IPS-15b (cell line): ENCODE measurements at regions not wholly inside any gene's neighbourhood (a gene's known extent, or its start where the extent isn't known, plus 50 kb on each side); places are given as distances from the start of the nearest gene placed in this dataset.
A peak's percentile ranks its signal among the peaks of the same experiment; 100 is the strongest.
"Not testable (repeated sequence)": the region's sequence is repeated elsewhere in the genome, so short reads cannot be mapped to it uniquely, and the experiment has no call there.

Source experiments
- H3K27me3 ChIP-seq: one replicate; pipeline ENCODE4 v1.6.1; 2013; ENCODE audit warnings: low read length; ENCODE audit not compliant: control insufficient read depth, insufficient read depth
- H3K36me3 ChIP-seq: one replicate; pipeline ENCODE4 v1.6.1; 2013; ENCODE audit warnings: low read length; ENCODE audit not compliant: control insufficient read depth, insufficient read depth
- H3K4me1 ChIP-seq: one replicate; pipeline ENCODE4 v1.6.1; 2013; ENCODE audit warnings: mild to moderate bottlenecking, low read length; ENCODE audit not compliant: control insufficient read depth, insufficient read depth
- H3K4me3 ChIP-seq: one replicate; pipeline ENCODE4 v1.5.1; 2013; ENCODE audit warnings: low read depth, low read length
- H3K9ac ChIP-seq: one replicate; pipeline ENCODE4 v1.6.1; 2013; ENCODE audit warnings: low read depth, mild to moderate bottlenecking, low read length
- H3K9me3 ChIP-seq: one replicate; pipeline ENCODE4 v1.6.1; 2013; ENCODE audit warnings: mild to moderate bottlenecking, low read length; ENCODE audit not compliant: control insufficient read depth, insufficient read depth

DNA sequence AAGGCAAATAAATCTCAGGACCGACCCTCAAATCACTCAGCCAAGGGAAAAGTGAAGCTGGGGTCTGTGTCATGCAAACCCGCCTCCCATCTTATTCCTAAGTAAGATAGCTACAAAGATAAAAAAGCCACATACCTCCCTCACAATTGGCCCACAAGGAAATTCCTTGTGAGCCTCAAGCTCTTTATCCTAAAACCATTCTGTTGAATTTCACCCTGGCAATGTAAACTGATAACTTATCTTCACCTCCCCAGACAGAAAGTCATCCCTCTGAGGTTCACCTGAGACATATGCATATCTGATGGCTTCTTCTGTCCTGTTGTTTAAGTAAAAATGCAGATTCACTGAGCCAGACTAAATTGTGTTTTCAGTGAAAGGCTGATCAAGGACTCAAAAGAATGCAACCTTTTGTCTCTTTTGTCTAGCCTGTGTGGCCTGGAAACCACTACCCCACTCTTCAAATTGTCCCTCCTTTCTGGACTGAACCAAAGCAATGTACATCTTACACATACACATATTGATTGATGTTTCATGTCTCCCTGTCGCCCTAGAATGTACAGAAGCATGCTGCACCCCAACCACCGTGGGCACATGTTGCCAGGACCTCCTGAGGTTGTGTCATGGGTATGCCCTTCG, 91.3 kb downstream of the MFAP3L start:
- Histone ChIP-seq H3K9me3 (no peaks in the 10 kb centered on the region), H3K9ac (no peak overlapping the region)

DNA sequence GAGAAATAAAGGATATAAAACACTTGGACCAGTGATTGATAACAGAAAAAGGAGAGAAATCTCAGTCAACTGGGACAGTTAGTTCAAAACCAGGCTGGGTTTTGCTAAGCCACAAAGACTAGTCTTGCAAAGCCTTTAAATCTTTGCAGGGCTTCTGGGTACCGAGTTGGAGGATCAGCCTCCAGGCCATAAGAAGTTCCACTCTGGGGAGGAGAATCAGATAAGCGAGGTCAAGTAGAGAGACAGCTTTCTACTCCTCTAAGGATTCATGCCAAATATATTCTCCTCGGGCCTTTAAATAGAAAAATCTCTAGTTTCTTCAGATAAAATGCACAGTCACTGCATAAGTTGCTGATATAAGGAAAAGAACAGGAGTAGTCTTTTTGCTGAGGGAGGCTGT, 92.7 kb downstream of the MFAP3L start:
- Histone ChIP-seq H3K9me3 (no peaks in the 10 kb centered on the region), H3K27me3 (no peaks in the 10 kb centered on the region), H3K4me1 (peaks cover 12% of the 10 kb centered on the region), H3K9ac (no peak overlapping the region), H3K4me3 (no peak overlapping the region), H3K36me3 (no peaks in the 10 kb centered on the region)

More for the DNA sequence above, 91.3 kb downstream of the MFAP3L start:
- Histone ChIP-seq H3K4me3 (no peak overlapping the region), H3K36me3 (no peaks in the 10 kb centered on the region), H3K27me3 (no peaks in the 10 kb centered on the region), H3K4me1 (peaks cover 12% of the 10 kb centered on the region)

DNA sequence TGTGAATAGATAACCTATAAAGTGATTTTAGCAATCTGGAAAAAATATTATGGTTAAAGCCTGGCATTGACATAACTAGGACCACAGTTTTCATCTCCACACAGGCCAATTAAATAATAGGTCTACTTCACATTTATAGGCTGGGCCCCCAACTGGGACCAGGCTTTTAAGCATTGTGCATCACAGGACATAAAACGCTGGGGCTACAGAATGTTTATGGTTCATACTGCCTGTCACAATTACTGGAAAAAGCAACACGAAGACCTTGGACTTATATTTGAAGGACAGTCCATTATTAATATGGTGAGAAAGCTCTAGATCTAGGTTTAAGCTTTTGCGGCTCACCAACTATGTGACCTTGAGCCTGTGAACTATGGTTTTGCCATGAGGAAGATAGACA, 94.2 kb downstream of the MFAP3L start:
- H3K27me3 ChIP-seq, result no peaks in the 10 kb centered on the region

DNA sequence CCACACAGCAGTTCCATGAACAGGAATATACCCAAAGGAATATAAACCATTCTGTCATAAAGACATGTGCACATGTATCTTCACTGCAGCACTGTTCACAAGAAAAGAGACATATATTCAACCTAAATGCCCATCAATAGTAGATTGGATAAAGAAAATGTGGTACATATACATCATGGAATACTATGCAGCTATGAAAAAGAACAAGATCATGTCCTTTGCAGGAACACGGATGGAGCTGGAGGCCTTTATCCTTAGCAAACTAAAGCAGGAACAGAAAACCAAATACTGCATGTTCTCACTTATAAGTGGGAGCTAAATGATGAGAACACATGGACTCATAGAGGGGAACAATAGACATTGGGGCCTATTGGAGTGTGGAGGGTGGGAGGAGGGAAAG, 95.4 kb downstream of the MFAP3L start:
- not testable (repeated sequence) for H3K9me3 ChIP-seq, H3K9ac ChIP-seq, H3K27me3 ChIP-seq, H3K36me3 ChIP-seq, H3K4me3 ChIP-seq
- peaks cover 12% of the 10 kb centered on the region for H3K4me1 ChIP-seq

More for the DNA sequence above, 94.2 kb downstream of the MFAP3L start:
- Histone ChIP-seq H3K36me3 (no peaks in the 10 kb centered on the region), H3K9me3 (no peaks in the 10 kb centered on the region), H3K4me1 (peaks cover 12% of the 10 kb centered on the region), H3K9ac (no peak overlapping the region), H3K4me3 (no peak overlapping the region)

DNA sequence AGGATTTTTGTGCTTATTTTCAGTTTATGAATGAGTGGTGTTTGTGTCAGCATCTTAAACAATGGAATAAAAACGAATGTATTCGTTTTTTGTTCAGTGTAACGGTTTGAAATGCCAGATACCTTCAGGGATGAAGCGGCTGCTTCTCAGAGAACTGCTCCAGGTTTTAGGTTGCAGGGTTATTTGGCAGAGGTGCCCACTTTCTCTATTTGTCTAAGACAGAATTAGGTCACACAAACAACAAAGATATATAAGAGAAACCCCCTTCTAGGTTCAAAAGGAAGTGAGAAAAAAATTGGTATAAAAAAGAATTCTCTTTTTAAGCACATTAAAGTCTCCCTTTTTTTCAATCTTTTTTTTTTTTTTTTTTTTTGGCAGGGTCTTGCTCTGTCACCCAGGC, 98.9 kb downstream of the MFAP3L start:
- Histone ChIP-seq H3K36me3 (no peaks in the 10 kb centered on the region), H3K4me3 (no peak overlapping the region), H3K4me1 (no peaks in the 10 kb centered on the region), H3K9ac (no peak overlapping the region), H3K27me3 (no peaks in the 10 kb centered on the region), H3K9me3 (no peaks in the 10 kb centered on the region)

DNA sequence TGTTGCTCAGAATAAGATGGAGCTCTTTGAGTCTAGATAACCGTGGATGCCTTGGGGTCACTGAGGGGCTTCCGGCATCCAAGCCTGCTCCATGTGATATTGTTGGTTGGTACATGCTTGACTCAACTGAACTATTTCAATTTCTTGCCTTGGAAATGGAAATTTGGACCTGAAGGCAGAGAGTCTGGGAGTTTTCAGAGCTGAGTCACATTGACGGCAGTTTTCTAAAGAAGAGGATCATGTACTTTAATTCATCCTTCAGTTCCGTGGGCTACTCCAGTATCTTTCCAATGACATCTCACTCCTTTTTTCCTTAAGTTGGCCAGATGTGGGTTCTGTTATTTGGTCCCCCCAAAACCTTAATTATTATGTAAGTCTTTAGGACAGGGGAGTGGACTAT, 100.5 kb downstream of the MFAP3L start:
- Histone ChIP-seq H3K27me3 (no peaks in the 10 kb centered on the region), H3K9me3 (no peaks in the 10 kb centered on the region), H3K36me3 (no peaks in the 10 kb centered on the region), H3K4me3 (no peak overlapping the region), H3K4me1 (no peaks in the 10 kb centered on the region), H3K9ac (no peak overlapping the region)

DNA sequence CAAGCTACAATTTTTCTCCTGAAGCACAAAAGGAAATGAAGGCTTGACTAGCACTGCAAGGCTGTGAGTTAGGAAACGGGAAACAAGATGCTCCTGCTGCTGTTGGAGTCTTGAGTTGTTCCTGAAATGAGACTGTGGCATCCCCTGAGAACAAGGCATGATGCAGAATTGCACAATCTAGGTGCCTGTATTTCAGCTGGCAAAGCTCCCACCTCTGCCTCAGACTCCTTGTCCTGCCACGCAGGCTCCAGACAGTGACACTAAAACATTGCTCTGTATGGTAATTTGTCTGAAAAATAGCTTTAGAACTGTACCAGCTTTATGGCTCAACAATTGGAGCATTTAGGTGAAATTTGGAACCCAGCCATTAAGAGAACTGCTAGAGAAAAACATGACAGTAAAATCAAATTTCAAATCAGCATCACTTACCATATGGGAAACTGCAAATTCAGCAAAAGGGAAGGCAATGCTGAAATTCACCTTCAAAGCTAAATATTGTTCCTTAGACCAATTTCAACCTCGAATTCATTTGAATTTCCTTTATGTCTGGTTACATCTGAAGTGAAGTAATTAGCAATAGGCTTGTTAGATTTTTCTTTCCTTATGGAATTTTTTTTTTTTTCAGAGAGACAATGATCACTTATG, 103.4 kb downstream of the MFAP3L start:
- H3K27me3 ChIP-seq, result no peaks in the 10 kb centered on the region
- H3K9me3 ChIP-seq, result peaks cover 3% of the 10 kb centered on the region
- H3K9ac ChIP-seq, result no peak overlapping the region
- peaks cover 16% of the 10 kb centered on the region for H3K4me1 ChIP-seq
- no peak overlapping the region for H3K4me3 ChIP-seq
- no peaks in the 10 kb centered on the region for H3K36me3 ChIP-seq

DNA sequence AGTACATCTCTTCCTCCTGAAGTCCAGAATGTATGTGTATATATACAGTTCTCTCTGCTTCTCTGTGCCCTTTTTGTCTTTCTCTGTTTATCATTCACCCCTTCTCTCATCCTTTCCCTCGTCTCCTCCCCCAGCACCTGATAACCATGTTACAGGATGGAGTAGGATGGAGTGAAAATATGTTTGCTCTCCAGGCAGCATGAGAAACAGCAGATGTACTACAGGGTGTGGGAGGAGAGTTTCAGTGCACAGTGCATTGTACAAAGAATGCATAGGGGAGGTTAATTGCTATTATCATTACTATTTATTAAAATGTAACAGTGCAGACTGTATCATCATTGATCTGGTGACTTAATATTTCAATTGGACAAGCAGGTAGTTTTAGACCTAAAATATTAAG, 104.5 kb downstream of the MFAP3L start:
- H3K4me3 ChIP-seq, result no peak overlapping the region
- H3K27me3 ChIP-seq, result no peaks in the 10 kb centered on the region
- H3K4me1 ChIP-seq, result peaks cover 16% of the 10 kb centered on the region
- no peak overlapping the region for H3K9ac ChIP-seq
- no peaks in the 10 kb centered on the region for H3K36me3 ChIP-seq
- peaks cover 5% of the 10 kb centered on the region for H3K9me3 ChIP-seq

DNA sequence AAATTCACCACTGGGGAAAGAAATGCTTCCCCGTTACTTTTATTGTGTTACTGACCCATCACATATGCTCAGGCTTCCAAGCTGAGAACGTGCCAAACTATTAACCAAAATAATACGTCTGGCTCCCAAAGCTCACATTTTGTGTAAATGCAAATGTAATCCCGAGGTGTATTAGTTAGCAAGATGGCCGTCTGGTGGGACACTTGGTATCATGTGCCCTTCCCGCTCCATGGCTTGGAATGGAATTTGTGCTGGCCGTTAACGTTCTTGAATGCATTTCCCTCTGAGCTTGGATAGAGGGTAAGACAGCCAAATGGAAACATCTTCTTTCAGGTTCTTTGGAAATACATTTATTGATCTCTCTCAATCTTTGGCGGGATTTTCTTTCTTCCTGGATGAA, 105.0 kb downstream of the MFAP3L start:
- peaks cover 8% of the 10 kb centered on the region for H3K9me3 ChIP-seq
- peaks cover 16% of the 10 kb centered on the region for H3K4me1 ChIP-seq
- no peak overlapping the region for H3K4me3 ChIP-seq
- no peaks in the 10 kb centered on the region for H3K36me3 ChIP-seq
- no peak overlapping the region for H3K9ac ChIP-seq
- no peaks in the 10 kb centered on the region for H3K27me3 ChIP-seq

DNA sequence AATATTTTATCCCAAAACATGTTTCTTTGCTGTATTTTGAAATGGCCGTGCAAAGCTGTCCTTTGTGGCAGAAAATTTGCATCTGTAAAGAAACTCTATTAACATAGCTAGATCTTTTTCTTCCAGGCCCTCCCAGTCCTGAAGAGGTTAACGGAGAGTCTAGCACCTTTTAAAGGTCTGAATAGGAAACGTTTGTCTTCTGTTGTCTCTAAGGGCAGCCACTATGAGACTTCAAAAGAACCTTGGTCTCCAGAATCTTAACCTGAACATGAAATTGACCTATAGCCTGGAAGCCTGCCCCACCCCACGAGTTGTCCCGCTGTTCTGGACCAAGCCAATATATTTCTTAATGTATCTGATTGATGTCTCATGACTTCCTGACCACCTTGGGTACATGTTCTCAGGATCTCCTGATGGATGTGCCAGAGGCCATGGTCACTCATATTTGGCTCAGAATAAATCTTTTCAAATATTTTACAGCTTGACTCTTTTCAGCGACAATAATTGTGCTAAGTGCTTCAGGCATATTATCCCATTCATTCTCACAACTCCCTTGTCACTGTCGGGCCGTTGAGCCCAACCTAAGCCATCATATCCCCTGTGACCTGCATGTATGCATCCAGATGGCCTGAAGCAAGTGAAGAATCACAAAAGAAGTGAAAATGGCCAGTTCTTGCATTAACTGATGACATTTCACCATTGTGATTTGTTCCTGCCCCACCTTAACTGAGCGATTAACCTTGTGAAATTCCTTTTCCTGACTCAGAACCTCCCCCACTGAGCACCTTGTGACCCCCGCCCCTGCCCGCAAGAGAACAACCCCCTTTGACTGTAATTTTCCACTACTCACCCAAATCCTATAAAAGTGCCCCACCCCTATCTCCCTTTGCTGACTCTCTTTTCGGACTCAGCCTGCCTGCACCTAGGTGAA, 106.7 kb downstream of the MFAP3L start:
- H3K9me3 ChIP-seq, H3K27me3 ChIP-seq, H3K9ac ChIP-seq, H3K36me3 ChIP-seq: not testable (repeated sequence)
- Histone ChIP-seq H3K4me1 (peaks cover 16% of the 10 kb centered on the region), H3K4me3 (peak overlapping the region; percentile 2)

DNA sequence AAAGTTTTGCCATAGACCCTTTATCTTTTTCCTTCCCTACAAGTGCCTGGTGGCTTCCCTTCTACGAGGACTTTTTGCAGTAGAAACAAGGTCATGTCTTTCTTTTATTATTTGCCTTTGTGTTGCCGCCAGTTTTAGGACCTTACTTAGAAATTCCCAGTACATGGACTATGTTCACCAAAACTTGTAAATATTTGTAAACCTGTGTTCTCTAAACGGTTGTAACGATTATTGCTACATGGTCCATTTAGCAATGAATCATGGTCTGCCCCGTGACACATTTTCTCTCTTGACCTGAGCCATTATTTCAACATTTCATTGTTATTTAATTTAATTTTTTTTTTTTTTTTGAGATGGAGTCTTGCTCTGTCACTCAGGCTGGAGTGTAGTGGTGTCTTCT, 110.7 kb downstream of the MFAP3L start:
- Histone ChIP-seq H3K4me1 (peaks cover 15% of the 10 kb centered on the region), H3K9me3 (peaks cover 8% of the 10 kb centered on the region), H3K36me3 (no peaks in the 10 kb centered on the region), H3K27me3 (no peaks in the 10 kb centered on the region), H3K4me3 (no peak overlapping the region), H3K9ac (no peak overlapping the region)
